Spleen (tissue), 11 donors: ENCODE measurements at regions not wholly inside any gene's neighbourhood (a gene's known extent, or its start where the extent isn't known, plus 50 kb on each side); places are given as distances from the start of the nearest gene placed in this dataset.

Experiments
- DNase-seq: peaks from one replicate; pipeline ENCODE4 v3.0.0-alpha.2; 2020
- H3K27ac ChIP-seq, 8 donors: fragments of 200-600 bp; sonication (generic) in 7 of 8; 1 replicate in 4 of 8; 2 replicates in 4 of 8; pipeline versions ENCODE4 v1.5.0 to v1.8.0; 2016 to 2021; ENCODE audit warnings: inconsistent platforms in 4 of 8, mild to moderate bottlenecking in 4 of 8, moderate library complexity in 1 of 8
- H3K27me3 ChIP-seq, 7 donors: fragments of 200-600 bp; sonication (generic) in 6 of 7; replicated peaks in 1 of 7; 1 replicate in 4 of 7; 2 replicates in 3 of 7; pipeline versions ENCODE4 v1.5.0 to v1.8.0; 2016 to 2021; ENCODE audit warnings: inconsistent platforms in 3 of 7, mild to moderate bottlenecking in 1 of 7
- H3K36me3 ChIP-seq, 6 donors: fragments of 200-600 bp; sonication (generic) in 5 of 6; 1 replicate in 4 of 6; 2 replicates in 2 of 6; pipeline versions ENCODE4 v1.5.0 to v1.8.0; 2016 to 2021; ENCODE audit warnings: inconsistent platforms in 2 of 6
- H3K4me1 ChIP-seq, 6 donors: fragments of 200-600 bp; sonication (generic) in 5 of 6; 1 replicate in 3 of 6; 2 replicates in 3 of 6; pipeline versions ENCODE4 v1.5.0 to v1.8.0; 2016 to 2021; ENCODE audit warnings: inconsistent platforms in 3 of 6
- H3K4me3 ChIP-seq, 8 donors: fragments of 200-600 bp; sonication (generic) in 7 of 8; 1 replicate in 4 of 8; 2 replicates in 4 of 8; pipeline versions ENCODE4 v1.5.0 to v1.8.0; 2016 to 2021; ENCODE audit warnings: inconsistent platforms in 4 of 8, mild to moderate bottlenecking in 4 of 8, moderate library complexity in 2 of 8
- H3K9me3 ChIP-seq, 8 donors: fragments of 200-600 bp; sonication (generic) in 7 of 8; 1 replicate in 4 of 8; 2 replicates in 4 of 8; pipeline versions ENCODE4 v1.5.0 to v1.8.0; 2016 to 2021; ENCODE audit warnings: inconsistent platforms in 4 of 8
- POLR2A ChIP-seq, 3 donors: fragments of 450-650 bp; IDR thresholded peaks; one replicate each; pipeline ENCODE4 v1.5.1; 2017; ENCODE audit warnings: antibody characterized with exemption in 3 of 3, mild to moderate bottlenecking in 1 of 3
- POLR2AphosphoS5 ChIP-seq, 3 donors: sonication (generic); formaldehyde crosslinking; IDR thresholded peaks; one replicate each; pipeline ENCODE4 v1.5.1; 2017; ENCODE audit warnings: antibody characterized with exemption in 3 of 3
- WGBS, 5 donors: extraction: QIAGEN DNeasy Blood & Tissue Kit in 3 of 5; methylation state at CpG; one replicate each; pipeline versions ENCODE4 v1.1.5 to v1.1.7; 2013 to 2018; 5-methylcytosine and 5-hydroxymethylcytosine counted together
- intact Hi-C: fragments of 100-400 bp; cut with DNase I; formaldehyde crosslinking; loops from one replicate; pipeline ENCODE4 v1.15.0; 2023; ENCODE audit warnings: low total_unique reads
- TF ChIP-seq, protein P1 (sequence below), 11 experiments: fragments of 200-600 bp in 7 of 11; fragments of 450-650 bp in 4 of 11; sonication (generic) in 4 of 11; IDR thresholded peaks in 8 of 11; conservative IDR thresholded peaks in 3 of 11; 1 replicate in 7 of 11; 2 replicates in 4 of 11; pipeline versions ENCODE4 v1.4.0 to v1.8.0; 2016 to 2021; ENCODE audit warnings: antibody characterized with exemption in 11 of 11, inconsistent platforms in 4 of 11, mild to moderate bottlenecking in 1 of 11
- donor health status: healthy with polysubstance abuse.
- donor health status: DM: no; HTN: no; CAD: no; lungs with moderate emphysema.
- donor health status: DM: no; HTN: no; CAD: no.
- donor health status: Bipolar disorder and iron deficiency.
- donor health status: healthy.
- donor health status: DM: no; HTN: no; CAD: no.
- donor health status: DM: yes; HTN: yes; CAD: no.

DNA sequence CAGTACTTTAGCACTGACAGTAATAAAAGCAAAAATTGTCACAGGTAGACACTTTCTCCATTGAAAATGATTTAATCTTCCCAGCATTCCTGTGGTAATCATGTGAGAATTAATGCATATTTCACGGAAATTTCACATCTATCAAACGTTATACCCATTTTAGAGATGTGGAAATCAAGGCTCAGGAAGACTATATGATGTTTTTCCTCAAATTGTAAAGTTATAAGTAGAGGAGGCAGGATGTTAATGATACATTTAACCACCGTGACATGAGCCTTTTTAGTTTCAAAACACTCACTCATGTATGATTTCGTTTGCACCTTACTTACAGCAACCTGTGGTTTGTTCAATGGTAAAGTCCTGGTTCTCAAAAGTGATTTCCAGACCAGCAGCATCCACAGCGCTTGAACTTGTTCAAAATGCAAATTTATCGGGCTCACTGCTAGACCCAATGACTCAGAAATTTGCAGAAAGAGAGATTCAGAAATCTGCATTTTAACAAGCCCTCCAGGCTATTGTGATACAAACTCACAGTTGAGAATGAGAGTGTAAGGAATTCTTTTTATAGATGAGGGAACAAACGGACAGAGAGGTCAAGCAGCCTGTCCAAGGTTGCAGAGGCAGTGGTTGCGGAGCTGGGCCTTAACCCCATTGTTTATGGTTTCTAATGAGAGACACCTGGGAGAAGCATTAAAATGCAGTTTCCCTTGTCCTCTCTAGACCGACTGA is 654.8 kb upstream of the TBX3 start:
- no peak overlapping the region for H3K27ac ChIP-seq

DNA sequence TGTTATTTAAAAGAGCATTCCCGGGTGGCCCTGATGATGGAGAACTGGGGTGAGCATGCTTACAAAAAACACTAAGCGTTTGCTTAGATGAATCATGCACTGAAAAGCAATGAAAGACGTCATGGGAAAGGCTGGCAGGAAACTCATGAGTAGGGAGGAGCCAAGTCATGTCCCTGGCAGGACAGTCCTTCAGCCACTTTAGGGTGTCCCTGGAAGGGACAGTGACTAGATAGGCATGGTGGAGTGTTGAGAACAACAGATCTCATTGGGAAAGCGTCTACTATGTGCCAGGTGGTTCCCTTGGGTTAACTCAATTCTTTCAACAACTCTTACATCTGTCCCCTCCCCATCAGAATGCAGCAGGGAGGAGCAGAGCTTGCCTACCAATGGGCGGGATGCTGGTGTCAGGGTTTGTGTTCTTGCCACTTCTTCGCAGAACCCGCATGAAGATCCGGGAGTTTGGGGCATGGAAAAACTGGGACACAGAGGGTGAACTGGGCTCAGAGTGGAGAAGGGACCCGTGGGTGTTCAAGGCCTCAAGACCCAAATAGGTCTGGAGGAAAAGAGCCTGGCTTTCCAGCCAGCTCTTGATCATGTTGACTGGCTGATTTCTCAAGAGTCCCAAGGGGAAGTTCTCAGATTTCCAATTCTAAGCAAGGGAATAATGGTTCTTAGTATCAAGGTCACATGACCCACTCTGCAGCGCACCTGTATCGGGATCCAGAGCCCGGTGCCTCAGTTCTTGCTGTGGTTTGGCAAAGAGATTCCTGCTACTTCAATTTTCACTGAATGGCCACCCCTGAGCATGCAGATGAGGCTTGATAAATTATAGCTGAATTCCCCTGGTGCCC is 653.9 kb upstream of the TBX3 start:
- Histone ChIP-seq H3K27me3 (no peaks in the 10 kb centered on the region), H3K27ac (peak overlapping the region in 1 of 8 donors; percentile 46), H3K4me1 (no peaks in the 10 kb centered on the region), H3K9me3 (peaks cover 0 to 19% (median 5%) of the 10 kb centered on the region in 8 donors), H3K36me3 (no peaks in the 10 kb centered on the region), H3K4me3 (no peak overlapping the region)
- no peak for DNase-seq
- intact Hi-C loops: no loop called here
- WGBS, 5 donors: 71 to 80% (median 76%) methylated on average over 12 of the region's 12 CpGs
- peak in 1 of 3 donors; percentile 34 for TF ChIP-seq POLR2AphosphoS5 (IDR thresholded peaks at IDR 0.05)
- TF ChIP-seq, protein P1, sequence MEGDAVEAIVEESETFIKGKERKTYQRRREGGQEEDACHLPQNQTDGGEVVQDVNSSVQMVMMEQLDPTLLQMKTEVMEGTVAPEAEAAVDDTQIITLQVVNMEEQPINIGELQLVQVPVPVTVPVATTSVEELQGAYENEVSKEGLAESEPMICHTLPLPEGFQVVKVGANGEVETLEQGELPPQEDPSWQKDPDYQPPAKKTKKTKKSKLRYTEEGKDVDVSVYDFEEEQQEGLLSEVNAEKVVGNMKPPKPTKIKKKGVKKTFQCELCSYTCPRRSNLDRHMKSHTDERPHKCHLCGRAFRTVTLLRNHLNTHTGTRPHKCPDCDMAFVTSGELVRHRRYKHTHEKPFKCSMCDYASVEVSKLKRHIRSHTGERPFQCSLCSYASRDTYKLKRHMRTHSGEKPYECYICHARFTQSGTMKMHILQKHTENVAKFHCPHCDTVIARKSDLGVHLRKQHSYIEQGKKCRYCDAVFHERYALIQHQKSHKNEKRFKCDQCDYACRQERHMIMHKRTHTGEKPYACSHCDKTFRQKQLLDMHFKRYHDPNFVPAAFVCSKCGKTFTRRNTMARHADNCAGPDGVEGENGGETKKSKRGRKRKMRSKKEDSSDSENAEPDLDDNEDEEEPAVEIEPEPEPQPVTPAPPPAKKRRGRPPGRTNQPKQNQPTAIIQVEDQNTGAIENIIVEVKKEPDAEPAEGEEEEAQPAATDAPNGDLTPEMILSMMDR (IDR thresholded peaks at IDR 0.05 in 8 of 11, conservative IDR thresholded peaks at IDR 0.05 in 3 of 11): no peak

More for the DNA sequence above, 654.8 kb upstream of the TBX3 start:
- intact Hi-C loops: no loop called here
- TF ChIP-seq, protein P1 (IDR thresholded peaks at IDR 0.05 in 8 of 11, conservative IDR thresholded peaks at IDR 0.05 in 3 of 11): no peak
- no peak for TF ChIP-seq POLR2A (IDR thresholded peaks at IDR 0.05)
- no peak for TF ChIP-seq POLR2AphosphoS5 (IDR thresholded peaks at IDR 0.05)
- DNase-seq: no peak
- no peak overlapping the region for H3K4me3 ChIP-seq
- WGBS, 5 donors: 70 to 75% (median 73%) methylated on average over 9 of the region's 9 CpGs
- H3K36me3 ChIP-seq: no peaks in the 10 kb centered on the region
- H3K27me3 ChIP-seq: no peaks in the 10 kb centered on the region
- H3K9me3 ChIP-seq: peaks cover 0 to 28% (median 12%) of the 10 kb centered on the region in 8 donors
- H3K4me1 ChIP-seq: no peaks in the 10 kb centered on the region

DNA sequence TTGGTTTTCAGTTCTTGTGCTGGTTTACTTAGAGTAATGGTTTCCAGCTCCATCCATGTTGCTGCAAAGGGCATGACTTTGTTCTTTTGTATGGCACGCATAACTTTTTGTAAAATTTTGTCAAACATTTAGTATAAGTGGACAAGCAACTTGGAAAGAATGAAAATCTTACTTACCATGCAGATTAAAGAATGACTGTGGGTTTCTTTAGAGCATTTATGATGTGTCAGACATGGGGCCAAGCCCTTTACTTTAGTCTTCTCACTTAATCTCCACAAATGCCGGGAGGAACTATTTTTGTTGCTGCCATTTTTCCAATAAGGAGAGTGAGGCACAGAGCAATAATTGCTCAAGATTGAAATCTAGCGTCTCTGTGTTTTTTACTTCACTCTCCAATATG is 652.5 kb upstream of the TBX3 start:
- no peak overlapping the region for H3K27ac ChIP-seq
- H3K4me1 ChIP-seq: no peaks in the 10 kb centered on the region
- 85 to 91% (median 87%) methylated on average over 3 of the region's 3 CpGs for WGBS, 5 donors
- no peak for DNase-seq
- H3K36me3 ChIP-seq: no peaks in the 10 kb centered on the region
- intact Hi-C loops: no loop called here
- TF ChIP-seq POLR2AphosphoS5 (IDR thresholded peaks at IDR 0.05): no peak
- TF ChIP-seq, protein P1 (IDR thresholded peaks at IDR 0.05 in 8 of 11, conservative IDR thresholded peaks at IDR 0.05 in 3 of 11): no peak
- no peaks in the 10 kb centered on the region for H3K27me3 ChIP-seq
- H3K4me3 ChIP-seq: no peak overlapping the region
- peaks cover 0 to 7% (median 0%) of the 10 kb centered on the region in 8 donors for H3K9me3 ChIP-seq

DNA sequence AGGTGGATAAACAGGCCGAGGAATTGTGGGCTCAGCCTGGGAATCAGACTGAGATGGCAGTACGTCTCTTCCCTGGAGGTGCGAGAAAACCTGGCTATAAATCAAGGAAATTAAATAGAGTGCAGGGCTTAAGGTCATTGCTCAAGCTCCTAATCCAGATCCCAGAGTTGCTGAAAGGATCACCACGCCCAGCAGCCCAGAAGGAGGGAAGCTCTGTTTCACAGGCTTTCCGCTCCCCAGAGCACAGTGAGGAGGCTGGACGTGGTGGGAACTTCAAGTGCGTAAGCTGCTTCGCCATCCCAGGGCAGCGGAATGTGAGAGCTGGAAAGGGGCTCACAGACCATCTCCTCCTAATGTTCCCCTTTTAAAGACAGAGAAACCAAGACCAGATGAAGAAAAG is 651.6 kb upstream of the TBX3 start:
- no peaks in the 10 kb centered on the region for H3K36me3 ChIP-seq
- H3K4me1 ChIP-seq: no peaks in the 10 kb centered on the region
- no peak overlapping the region for H3K27ac ChIP-seq
- intact Hi-C loops: no loop called here
- H3K27me3 ChIP-seq: no peaks in the 10 kb centered on the region
- H3K4me3 ChIP-seq: no peak overlapping the region
- TF ChIP-seq, protein P1 (IDR thresholded peaks at IDR 0.05 in 8 of 11, conservative IDR thresholded peaks at IDR 0.05 in 3 of 11): no peak
- TF ChIP-seq POLR2AphosphoS5 (IDR thresholded peaks at IDR 0.05): no peak
- TF ChIP-seq POLR2A (IDR thresholded peaks at IDR 0.05): no peak
- WGBS, 5 donors: 81 to 91% (median 87%) methylated on average over 9 of the region's 9 CpGs
- DNase-seq: no peak
- H3K9me3 ChIP-seq: peaks cover 0 to under 1% (median 0%) of the 10 kb centered on the region in 8 donors
